Natural killer cell (primary cell): ENCODE measurements at regions not wholly inside any gene's neighbourhood (a gene's known extent, or its start where the extent isn't known, plus 50 kb on each side); places are given as distances from the start of the nearest gene placed in this dataset.

Source experiments
- ATAC-seq, 3 donors: fragments of 150-1000 bp in 2 of 3; fragments of 200-7000 bp in 1 of 3; cut with Tn5 transposase; 1 replicate in 1 of 3; 2 replicates in 2 of 3; pipeline ENCODE4 v1.10.0; 2021; ENCODE audit warnings: mild to moderate bottlenecking in 2 of 3, moderate library complexity in 2 of 3
- DNase-seq, 2 donors: peaks; one replicate each; pipeline versions ENCODE4 v3.0.0 to v3.0.0-alpha.2; 2013 to 2021; ENCODE audit warnings: mixed read lengths in 1 of 2
- H3K27ac ChIP-seq: one replicate; pipeline ENCODE4 v1.5.1; 2013; ENCODE audit warnings: mild to moderate bottlenecking, low read length
- H3K27me3 ChIP-seq: one replicate; pipeline ENCODE4 v1.6.1; 2013; ENCODE audit warnings: low read length; ENCODE audit not compliant: control insufficient read depth, insufficient read depth
- H3K36me3 ChIP-seq: one replicate; pipeline ENCODE4 v1.6.1; 2013; ENCODE audit warnings: low read length; ENCODE audit not compliant: control insufficient read depth, insufficient read depth
- H3K4me1 ChIP-seq: one replicate; pipeline ENCODE4 v1.6.1; 2013; ENCODE audit warnings: low read length; ENCODE audit not compliant: control insufficient read depth, insufficient read depth
- H3K4me3 ChIP-seq: one replicate; pipeline ENCODE4 v1.5.1; 2013; ENCODE audit warnings: low read length
- H3K9me3 ChIP-seq: one replicate; pipeline ENCODE4 v1.6.1; 2013; ENCODE audit warnings: low read length; ENCODE audit not compliant: control insufficient read depth, insufficient read depth
- H3K27ac Mint-ChIP-seq, 2 donors: one replicate each; pipeline ENCODE4 v1.8.0; 2022; ENCODE audit warnings: mild to moderate bottlenecking in 2 of 2, mixed read lengths in 2 of 2, moderate library complexity in 1 of 2
- H3K27me3 Mint-ChIP-seq, 2 donors: one replicate each; pipeline ENCODE4 v1.8.0; 2022; ENCODE audit warnings: low read depth in 2 of 2, mixed read lengths in 2 of 2
- H3K36me3 Mint-ChIP-seq: one replicate; pipeline ENCODE4 v1.8.0; 2022; ENCODE audit warnings: mixed read lengths
- H3K4me1 Mint-ChIP-seq, 2 donors: one replicate each; pipeline ENCODE4 v1.8.0; 2022; ENCODE audit warnings: mixed read lengths in 2 of 2
- H3K4me3 Mint-ChIP-seq: one replicate; pipeline ENCODE4 v1.8.0; 2022; ENCODE audit warnings: mild to moderate bottlenecking, moderate library complexity, mixed read lengths
- H3K9me3 Mint-ChIP-seq, 2 donors: one replicate each; pipeline ENCODE4 v1.8.0; 2022; ENCODE audit warnings: mixed read lengths in 2 of 2
- WGBS: methylation state at CpG from one replicate; pipeline ENCODE4 v1.1.7; 2013; ENCODE audit warnings: missing lambda C conversion rate; ENCODE audit not compliant: insufficient coverage; 5-methylcytosine and 5-hydroxymethylcytosine counted together
- intact Hi-C: fragments of 100-400 bp; cut with micrococcal nuclease; formaldehyde crosslinking; loops from one replicate; pipeline ENCODE4 v1.14.2; 2022
- TF ChIP-seq, protein P1 (sequence below): fragments of 200-600 bp; IDR thresholded peaks from one replicate; pipeline ENCODE4 v1.8.0; 2022; ENCODE audit warnings: antibody characterized with exemption

DNA sequence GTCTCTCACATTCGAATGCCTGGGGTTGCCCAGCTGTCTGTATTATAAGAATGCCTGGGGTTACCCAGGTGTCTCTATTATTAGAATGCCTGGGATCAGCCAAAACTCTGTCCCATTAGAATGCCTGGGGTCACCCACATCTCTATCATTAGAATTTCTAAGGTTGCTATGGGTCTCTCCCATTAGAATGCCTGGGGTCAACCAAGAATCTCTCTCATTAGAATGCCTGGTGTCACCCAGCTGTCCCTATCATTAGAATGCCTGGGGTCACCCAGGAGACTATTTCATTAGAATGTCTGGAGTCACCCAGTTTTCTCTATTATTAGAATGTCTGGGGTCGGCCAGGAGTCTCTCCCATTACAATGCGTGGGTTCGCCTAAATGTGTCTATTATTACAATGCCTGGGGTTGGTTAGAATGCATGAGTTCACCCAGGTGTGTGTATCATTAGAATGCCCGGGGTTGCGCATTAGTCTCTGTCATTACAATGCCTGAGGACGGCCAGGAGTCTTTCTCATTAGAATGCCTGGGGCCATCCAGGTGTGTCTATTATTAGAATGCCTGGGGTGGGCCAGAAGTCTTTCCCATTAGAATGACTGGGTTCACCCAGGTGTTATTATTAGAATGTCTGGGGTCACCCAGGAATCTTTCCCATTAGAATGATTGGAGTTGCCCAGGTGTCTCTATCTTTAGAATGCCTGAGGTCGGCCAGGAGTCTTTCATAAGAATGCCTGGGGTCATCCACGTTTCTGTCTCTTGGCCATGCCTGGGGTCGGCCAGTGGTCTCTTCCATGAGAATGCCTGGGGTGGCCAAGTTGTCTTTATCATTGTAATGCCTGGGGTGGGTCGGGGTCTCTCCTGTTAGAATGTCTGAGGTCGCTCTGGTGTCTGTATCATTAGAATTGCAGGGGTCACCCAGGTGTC lies 59.6 kb downstream of the RNF187 start:
- no peak for ATAC-seq
- H3K27me3 ChIP-seq = no peaks in the 10 kb centered on the region
- H3K36me3 ChIP-seq = no peaks in the 10 kb centered on the region
- intact Hi-C loops = no loop called here
- 74% methylated on average over 11 of the region's 12 CpGs for WGBS
- Mint-ChIP-seq H3K27ac (no peak overlapping the region), H3K27me3 (peaks cover 28 to 70% of the 10 kb centered on the region in 2 donors), H3K9me3 (no peaks in the 10 kb centered on the region), H3K36me3 (no peaks in the 10 kb centered on the region), H3K4me3 (no peak overlapping the region), H3K4me1 (no peaks in the 10 kb centered on the region)
- TF ChIP-seq, protein P1, sequence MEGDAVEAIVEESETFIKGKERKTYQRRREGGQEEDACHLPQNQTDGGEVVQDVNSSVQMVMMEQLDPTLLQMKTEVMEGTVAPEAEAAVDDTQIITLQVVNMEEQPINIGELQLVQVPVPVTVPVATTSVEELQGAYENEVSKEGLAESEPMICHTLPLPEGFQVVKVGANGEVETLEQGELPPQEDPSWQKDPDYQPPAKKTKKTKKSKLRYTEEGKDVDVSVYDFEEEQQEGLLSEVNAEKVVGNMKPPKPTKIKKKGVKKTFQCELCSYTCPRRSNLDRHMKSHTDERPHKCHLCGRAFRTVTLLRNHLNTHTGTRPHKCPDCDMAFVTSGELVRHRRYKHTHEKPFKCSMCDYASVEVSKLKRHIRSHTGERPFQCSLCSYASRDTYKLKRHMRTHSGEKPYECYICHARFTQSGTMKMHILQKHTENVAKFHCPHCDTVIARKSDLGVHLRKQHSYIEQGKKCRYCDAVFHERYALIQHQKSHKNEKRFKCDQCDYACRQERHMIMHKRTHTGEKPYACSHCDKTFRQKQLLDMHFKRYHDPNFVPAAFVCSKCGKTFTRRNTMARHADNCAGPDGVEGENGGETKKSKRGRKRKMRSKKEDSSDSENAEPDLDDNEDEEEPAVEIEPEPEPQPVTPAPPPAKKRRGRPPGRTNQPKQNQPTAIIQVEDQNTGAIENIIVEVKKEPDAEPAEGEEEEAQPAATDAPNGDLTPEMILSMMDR = no peak
- no peak for DNase-seq
- H3K9me3 ChIP-seq = no peaks in the 10 kb centered on the region
- no peak overlapping the region for H3K4me3 ChIP-seq
- no peaks in the 10 kb centered on the region for H3K4me1 ChIP-seq
- H3K27ac ChIP-seq = no peak overlapping the region

DNA sequence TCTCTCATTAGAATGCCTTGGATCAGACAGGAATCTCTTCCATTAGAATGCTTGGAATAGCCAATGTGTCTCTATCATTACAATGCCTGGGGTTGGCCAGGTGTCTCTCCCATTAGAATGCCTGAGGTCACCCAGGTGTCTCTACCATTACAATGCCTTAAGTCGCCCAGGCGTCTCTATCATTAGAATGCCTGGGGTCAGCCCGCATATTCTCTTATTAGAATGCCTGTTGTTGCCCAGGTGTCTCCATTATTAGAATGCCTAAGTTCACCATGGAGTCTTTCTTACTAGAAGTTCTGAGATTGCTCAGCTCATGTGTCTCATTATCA lies 60.2 kb downstream of the RNF187 start:
- Histone ChIP-seq H3K4me3 (no peak overlapping the region), H3K36me3 (no peaks in the 10 kb centered on the region), H3K4me1 (no peaks in the 10 kb centered on the region), H3K9me3 (no peaks in the 10 kb centered on the region), H3K27ac (no peak overlapping the region), H3K27me3 (no peaks in the 10 kb centered on the region)
- Mint-ChIP-seq H3K36me3 (no peaks in the 10 kb centered on the region), H3K27ac (no peak overlapping the region), H3K4me3 (no peak overlapping the region), H3K27me3 (peaks cover 28 to 64% of the 10 kb centered on the region in 2 donors), H3K4me1 (no peaks in the 10 kb centered on the region), H3K9me3 (no peaks in the 10 kb centered on the region)
- WGBS = 75% methylated on average over 3 of the region's 3 CpGs
- no peak for ATAC-seq
- intact Hi-C loops = no loop called here
- DNase-seq = no peak
- TF ChIP-seq, protein P1 = no peak

DNA sequence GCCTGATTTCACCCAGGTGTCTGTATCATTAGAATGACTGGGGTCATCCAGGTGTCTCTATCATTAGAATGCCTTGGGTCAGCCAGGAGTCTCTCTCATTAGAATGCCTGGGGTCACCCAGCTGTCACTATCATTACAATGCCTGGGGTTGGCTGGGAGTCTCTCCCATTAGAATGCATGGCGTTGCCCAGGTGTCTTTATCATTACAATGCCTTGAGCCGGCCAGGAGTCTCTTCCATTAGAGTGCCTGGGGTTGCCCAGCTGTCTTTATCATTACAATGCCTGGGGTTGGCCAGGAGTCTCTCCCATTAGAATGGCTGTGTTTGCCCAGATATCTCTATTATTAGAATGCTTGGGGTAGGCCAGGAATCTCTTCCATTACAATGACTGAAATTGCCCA lies 61.6 kb downstream of the RNF187 start:
- WGBS = 28% methylated on average over 2 of the region's 2 CpGs

More for the DNA sequence above, 61.6 kb downstream of the RNF187 start:
- Mint-ChIP-seq H3K27ac (no peak overlapping the region), H3K36me3 (no peaks in the 10 kb centered on the region), H3K4me1 (no peaks in the 10 kb centered on the region), H3K4me3 (no peak overlapping the region), H3K27me3 (peaks cover 27 to 54% of the 10 kb centered on the region in 2 donors), H3K9me3 (no peaks in the 10 kb centered on the region)
- TF ChIP-seq, protein P1 = no peak
- no peak for ATAC-seq
- no peak overlapping the region for H3K4me3 ChIP-seq
- H3K36me3 ChIP-seq = no peaks in the 10 kb centered on the region
- DNase-seq = no peak
- H3K4me1 ChIP-seq = no peaks in the 10 kb centered on the region
- intact Hi-C loops = no loop called here
- H3K9me3 ChIP-seq = no peaks in the 10 kb centered on the region
- H3K27me3 ChIP-seq = no peaks in the 10 kb centered on the region
- no peak overlapping the region for H3K27ac ChIP-seq
